HG03097 (cell line): ENCODE measurements at regions not wholly inside any gene's neighbourhood (a gene's known extent, or its start where the extent isn't known, plus 50 kb on each side); places are given as distances from the start of the nearest gene placed in this dataset.

Source experiments
- ATAC-seq: cut with Tn5 transposase; IDR thresholded peaks from one replicate; pipeline ENCODE4 v1.9.1; 2021; ENCODE audit not compliant: unreplicated experiment, low FRiP score

DNA sequence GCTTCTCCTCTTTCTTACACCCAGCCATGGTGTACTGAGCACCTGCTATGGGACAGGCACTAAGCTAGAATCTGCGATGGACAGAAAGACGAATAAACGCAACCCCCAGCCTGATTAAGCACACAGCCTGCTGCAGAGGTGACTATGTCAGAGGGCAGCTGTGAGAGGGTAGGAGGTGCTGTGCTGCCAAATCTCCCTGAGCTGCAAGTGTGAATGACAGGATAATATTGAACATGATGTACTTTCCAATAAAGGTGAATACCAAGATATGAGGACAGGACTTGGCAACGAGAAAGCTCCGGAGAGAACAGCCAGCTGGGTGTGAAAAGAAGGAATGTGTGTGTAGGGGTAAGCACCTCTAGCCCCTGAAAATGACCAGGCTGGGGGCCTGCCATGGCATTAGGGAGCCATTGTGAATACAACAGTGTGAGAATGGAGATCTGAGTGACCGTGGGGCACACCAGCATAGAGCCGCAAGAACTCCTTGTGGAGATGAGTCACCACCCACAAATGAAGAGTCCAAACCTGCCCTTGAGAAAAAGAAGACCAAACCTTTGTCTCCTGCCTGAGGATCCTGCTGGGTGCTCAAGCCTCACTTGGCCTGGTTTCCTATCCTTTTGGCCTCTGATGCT is 83.0 kb upstream of the ATF3 start:
- ATAC-seq, result no peak

DNA sequence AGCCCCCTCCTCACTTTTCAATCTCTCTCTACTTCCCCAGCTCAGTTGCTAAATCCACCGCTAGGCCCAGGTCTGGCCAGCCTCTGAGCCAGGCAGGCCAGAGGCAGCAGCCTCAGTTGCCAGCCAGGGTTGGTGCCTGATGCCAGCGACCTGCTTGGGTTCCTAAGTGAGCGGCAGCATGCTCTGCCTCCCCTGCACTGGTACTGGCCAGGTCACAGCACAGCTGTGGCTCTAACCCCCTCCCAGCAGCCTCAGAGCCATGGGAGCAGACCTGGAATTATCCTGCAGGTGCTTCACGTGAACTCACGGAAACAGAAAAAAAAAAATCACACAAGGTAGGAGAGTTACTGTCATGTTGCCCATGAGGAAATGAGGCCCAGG is 82.5 kb upstream of the ATF3 start:
- ATAC-seq, result no peak

DNA sequence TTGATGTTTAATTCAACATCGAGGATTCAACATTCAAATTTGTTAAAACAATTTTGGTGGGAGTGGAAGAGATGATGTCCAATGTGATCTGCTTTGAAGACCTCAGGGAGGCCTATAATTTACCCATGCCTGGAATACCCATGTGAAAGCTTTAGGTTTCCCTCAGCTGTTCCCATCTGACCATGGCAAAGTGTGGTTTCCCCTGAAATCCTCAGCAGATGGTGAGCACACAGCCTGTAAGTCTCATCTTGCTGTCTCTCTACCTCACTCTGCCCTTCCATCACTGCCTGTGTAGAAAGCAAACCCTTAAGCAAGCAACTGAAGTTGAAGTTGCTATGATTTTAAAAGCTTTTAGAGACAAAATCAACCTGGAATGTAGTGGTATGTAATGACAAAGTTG is 80.1 kb upstream of the ATF3 start:
- ATAC-seq, result no peak

DNA sequence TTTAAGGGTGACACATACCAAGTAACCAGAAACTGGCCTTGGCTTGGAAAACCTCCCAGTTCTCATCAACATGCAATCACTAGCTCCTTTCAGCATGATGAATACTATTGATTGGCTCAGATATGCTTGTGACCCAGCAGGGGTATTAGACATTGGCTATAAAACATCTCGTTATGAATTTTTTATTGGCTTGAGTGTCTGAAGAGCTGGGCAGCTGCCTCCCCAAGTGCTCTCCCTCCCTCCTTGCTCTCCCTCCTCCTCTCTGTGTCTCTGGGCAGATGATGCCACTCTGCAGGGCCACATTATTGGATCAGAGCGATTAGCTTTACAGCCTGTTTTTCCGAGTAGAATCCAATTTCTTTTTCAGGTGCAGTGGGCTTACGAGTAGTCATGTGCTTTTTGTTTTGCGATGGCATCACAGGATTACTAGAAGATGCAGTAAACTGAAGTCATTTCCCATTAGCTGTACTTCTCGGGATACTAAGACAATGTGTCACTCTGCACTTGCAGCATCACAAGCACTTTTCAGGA is 79.3 kb upstream of the ATF3 start:
- ATAC-seq, result no peak

DNA sequence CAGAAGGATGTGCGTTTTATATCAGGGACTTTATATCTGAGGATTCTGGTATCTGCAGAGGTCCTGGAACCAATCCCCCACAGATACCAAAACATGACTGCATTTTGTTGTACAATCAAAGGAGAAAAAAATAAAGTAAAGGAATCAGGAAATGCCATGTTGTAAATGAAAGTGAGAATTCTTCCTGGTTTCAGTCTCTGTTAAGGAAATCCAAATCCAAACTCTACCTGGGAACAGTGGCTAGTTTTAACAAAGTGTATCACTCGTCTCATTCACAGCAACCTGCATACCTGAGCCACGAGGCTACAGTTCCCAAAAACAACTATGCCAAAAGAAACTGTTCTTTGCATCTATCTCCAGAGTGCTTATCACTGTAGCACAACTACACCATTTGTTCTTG is 77.3 kb upstream of the ATF3 start:
- ATAC-seq, result no peak

DNA sequence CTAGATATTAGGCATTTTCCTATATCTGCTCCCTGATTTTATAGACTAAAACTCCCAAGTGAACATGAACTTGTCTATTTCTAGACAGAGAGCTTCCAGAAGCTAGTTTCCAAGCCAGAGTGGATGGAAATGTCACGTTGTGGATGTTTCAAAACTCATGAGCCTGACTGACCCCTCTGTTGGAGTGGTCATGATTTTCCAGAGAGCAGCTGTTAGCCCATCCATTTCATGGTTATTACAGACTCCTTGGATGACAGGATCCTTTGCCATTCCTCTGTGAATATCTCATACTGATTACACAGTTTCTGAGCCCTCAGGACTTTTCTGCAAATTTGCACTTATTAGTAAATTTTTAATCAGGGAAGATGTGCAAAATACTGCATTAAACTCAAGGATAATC is 76.8 kb upstream of the ATF3 start:
- ATAC-seq, result no peak

DNA sequence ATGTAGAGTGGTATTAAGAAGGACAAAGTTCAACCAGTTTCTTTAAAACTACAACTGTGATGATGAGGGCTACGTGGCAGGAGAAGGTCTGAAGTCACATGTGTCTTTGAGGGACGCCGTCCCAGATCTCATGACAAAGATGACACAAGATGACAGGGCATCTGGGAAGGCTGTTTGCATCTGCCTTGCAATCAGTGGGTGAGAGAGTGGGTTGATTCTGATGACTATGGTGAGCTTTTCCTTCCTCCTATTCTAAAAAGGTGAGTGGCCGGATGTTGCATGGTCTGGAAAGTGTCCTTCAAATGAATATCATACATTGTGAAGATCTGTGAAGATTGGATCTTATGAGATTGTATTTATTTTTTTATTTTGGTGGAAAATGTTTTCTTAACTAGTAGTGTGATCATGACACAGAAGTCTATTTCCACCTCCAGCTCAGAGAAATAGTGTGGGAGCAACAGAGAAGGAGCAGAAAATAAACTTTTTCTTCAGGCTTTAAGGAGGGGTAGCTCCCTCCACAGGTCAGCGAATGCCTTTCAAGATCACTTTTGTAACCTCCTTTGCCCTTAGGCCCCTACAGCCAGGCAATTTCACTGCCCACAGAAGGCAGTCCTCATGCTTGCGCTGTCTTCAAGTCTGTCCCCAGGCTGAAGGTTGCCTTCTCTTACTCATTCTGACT is 76.0 kb upstream of the ATF3 start:
- no peak for ATAC-seq

DNA sequence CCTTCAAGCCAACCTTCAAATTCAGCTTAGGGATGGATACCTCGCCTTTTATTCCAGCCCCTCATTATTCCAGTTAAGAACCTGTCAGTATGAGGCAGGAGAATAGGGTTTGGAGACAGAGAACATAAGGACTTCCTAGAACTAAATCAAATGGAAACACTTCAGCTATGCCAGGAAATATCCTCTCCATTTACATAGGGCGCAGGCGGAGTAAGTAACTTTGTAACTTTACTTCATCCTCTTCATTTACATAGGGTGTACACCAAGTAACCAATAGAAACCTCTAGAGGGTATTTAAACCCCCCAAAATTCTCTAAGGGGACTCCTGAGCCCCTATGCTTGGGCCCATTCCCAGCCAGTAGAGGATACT is 75.4 kb upstream of the ATF3 start:
- no peak for ATAC-seq

DNA sequence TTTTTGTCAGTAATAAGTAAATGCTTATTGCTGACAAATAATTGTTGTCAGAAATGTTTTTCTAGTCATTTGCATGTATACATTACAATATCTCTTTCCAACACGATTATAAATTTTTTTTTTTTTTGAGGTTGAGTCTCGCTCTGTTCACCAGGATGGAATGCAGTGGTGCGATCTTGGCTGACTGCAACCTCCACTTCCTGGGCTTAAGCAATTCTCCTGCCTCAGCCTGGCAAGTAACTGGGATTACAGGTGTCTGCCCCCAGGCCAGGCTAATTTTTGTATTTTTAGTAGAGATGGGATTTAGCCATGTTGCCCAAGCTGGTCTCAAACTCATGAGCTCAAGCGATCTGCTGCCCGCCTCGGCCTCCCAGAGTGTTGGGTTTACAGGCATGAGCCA is 72.0 kb upstream of the ATF3 start:
- no peak for ATAC-seq

DNA sequence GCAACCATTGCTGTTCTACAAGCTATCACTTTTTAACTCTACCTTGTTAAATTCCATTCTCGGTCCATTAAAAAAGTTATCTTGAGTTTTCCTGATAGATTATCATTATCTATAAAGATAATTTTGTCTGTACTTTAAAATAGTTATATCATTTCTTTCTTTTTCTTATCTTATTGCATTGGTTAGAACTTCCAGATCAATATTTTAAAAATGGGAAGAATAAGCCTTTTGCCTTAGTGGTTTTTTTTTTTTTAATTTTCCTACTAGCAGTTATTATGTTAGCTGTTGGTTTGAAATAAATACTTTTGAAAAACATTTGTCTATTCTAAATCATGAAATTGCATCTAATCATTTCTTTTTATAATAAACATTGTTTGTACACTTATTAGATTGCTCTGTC is 71.0 kb upstream of the ATF3 start:
- ATAC-seq, result no peak

DNA sequence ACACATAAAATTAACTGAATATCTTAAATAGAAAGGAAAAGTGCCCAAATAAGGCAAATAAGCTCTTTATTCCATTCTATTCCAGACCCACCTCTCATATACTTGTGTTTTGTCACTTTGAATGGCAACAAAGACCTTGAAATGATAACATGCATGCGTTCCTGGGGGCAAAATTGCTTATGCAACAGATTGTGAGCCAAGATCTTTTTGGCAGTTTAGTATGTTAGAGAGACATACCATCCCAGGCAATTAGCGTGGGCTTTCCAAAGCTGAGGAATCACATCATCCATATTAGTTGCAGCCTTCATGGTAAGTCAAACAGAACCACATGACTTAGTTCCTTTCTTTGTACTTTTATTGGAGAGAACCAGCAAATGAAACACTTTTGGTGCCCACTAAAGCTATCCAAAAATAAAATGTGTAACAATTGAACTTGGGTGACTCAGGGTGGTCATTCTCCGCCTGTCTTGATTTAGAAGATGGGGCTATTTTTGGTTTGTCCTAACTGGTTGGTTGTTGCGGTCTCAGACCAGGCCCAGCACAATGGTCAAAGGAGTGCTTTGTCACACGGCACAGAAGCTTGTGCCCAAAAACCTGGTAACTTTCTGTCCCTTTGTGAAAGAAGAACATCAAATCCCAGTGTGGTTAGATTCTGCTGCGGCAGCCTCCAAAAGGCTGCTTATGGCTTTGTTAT is 68.7 kb upstream of the ATF3 start:
- ATAC-seq, result no peak

DNA sequence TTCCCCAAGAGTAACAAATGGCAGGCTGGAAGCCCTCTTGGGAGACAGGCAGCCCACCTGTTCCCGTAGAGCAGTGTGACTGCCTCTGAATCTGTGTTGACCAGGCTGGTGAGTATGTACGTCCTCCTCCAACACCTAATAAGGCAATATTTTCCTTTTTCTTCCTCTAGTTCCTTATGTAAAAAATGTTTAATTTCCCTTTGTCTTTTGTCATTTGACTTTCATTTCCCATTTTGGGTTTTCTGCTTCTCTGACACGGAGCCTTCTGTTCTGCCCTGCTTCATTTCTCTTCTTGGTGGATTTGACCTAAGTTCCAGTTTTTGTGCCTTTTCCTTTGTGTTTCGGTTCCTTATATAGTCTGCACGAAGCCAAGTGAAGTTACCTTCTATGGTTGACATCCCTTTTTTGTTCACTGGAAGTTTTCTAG is 65.8 kb upstream of the ATF3 start:
- ATAC-seq, result no peak

DNA sequence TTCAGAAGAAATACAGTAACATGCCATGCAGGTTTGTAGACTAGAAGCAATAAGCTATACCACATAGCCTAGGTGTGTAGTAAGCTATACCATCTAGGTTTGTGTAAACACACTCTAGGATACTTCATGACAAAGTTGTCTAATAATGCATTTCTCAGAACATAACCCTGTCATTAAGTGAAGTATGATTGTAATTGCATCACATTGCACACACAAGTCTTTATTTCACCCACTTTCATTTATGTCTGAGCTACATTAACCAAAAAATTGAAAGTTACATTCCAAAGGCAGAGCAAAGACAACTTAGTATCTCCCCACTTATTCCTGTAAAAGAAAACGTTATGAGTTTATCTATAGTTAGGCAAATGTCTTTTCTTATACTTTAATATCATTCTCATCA is 64.5 kb upstream of the ATF3 start:
- ATAC-seq, result no peak

DNA sequence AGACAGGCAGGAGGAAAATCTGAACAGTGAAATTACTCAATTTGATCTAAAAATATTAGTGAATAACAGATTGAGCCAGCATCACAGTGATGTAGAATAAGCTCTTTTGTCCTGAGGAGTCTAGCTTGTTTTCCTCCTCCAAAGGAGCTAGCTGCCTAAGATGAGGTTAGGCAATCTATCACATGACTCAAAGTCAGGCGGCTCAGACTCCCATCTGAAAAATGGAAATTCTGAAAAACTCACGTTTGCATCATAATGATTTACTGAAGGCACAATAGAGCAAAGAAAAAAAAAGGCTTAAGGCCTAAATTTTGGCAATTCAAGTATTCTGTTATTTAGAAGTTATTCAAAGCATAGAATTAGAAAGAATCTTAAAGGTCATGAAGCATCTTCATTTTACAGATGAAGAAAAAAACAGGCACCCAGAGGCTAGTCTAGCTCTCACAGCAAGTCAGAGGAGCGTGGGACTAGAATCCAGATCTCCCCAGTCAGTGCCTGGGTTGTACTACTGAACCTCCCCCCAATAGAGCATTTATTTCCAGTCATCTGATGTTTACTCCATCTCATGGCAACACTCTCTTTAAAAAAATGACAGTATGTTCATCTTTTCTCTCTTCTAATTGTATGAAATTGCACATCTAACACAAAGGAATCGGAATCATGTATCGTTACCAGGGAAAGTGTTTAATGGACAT is 62.5 kb upstream of the ATF3 start:
- ATAC-seq, result no peak

DNA sequence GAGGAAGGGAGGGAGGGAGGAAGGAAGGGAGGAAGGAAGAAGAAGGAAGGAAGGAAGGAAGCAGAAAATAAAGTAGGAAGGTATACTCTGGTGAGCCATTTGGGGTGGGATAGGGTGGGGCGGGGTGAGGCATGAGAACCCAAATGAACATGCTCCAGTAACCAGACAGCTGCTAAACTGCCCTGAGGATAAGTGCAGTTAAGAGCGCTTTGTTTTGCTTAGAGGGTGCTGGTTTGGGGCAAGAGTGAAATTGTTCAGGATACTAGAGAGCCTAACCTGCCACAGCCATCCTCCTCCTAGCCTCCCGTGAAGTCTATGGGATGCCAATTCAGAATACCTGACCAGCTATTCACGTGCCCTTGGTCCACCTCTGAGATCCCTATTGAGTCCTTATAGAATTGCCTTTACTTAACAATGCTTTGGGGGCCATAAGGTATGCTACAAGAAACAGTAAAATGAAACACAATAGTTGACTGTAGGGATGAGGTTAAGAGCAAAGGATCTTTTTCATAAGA is 59.0 kb upstream of the ATF3 start:
- ATAC-seq, result no peak

DNA sequence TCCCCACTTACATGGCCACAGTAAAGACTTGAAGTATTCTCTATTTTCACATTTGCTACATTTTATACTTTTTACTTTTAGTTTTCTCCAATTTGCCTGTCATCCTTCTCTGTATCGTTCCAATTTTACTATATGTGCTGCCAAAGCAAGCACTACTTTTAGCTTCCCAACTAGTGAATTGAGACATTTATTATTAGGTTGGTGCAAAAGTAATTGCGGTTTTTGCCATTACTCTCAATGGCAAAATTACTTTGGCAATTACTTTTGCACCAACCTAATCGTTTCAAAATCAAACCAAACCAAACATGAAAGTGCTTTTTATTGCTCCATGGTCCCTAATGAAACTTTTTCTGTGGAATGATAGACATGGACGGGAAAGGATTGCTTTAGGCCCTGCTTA is 56.6 kb upstream of the ATF3 start:
- no peak for ATAC-seq

DNA sequence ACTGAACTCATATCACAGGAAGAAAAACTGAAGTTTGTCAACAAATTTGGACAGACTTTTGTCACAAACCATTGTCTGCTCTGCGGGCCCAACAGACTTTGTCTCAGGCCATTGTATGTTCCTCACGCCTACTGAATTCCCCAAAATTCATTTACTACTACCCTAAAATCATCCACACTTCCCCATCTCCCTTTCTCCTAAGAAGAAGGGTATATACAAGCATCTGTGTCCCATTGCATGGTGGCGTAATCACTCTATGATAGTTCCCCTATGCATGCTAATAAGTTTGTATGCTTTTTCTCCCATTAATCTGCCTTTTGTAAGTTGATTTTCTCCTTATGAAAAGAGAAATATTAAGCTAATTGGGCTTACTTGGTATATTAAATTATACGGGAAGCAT is 54.9 kb upstream of the ATF3 start:
- ATAC-seq, result no peak

DNA sequence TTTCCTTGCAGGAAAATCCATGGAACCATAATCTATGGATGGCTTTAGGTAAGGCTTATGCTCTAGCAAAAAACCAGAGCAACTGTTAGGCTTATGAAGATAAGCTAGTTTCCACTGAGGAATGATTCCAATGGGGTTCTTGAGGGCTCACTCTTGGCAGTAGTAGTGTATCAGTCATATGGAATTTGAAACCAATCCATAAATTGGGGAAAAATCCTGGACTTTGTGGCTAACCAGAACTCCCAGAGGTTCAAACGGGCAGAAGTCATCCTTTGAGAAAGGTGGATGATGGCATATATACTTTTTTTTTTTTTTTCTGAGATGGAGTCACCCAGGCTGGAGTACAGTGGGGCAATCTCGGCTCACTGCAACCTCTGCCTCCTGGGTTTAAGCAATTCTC is 54.2 kb upstream of the ATF3 start:
- ATAC-seq, result no peak

DNA sequence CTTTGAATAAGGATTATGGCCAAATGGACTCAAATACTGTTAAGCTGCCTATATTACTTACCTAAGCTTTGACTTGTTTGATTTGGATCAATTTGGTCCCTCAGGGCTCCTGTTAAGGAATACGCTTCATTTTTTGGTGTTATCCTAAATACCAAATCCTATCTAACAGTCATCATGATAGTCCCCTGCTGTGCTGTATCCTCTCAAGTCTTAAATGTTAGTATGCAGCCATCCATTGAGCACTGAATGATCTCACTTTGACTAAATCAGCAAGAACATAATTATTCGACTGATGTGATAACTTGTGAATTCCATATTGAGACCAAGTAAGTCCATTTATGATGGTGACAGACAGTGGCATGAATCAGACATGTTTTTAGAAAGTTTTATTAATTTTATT is 53.1 kb upstream of the ATF3 start:
- no peak for ATAC-seq

DNA sequence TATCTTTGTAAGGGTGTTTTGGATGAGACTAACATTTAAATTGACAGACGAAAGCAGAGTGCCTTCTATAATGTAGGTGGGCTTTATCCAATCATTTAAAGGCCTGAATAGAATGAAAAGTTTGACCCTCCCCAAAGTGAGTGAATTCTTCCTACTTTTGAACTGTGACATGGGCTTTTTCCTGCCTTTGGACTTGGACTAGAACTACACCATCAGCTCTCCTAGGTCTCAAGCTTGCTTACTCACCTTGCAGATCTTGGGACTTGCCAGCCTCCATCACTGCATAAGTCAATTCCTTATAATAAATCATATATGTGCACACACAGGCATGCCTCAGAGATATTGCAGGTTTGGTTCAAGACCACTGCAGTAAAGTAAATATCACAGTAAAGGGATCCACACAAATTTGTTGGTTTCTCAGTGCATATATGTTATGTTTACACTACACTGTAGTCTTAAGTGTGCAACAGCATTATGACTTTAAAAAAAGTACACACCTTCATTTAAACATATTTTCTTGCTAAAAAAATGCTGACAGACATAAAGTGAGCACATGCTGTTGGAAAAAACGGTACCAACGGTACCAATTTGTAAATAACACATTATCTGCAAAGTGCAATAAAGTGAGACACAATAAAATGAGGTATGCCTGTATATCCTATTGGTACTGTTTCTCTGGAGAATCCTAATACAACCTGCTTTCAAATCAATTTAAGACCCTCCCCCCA is 51.6 kb upstream of the ATF3 start:
- ATAC-seq, result no peak
